ENCODE measurements at regions not wholly inside any gene's neighbourhood (a gene's known extent, or its start where the extent isn't known, plus 50 kb on each side); places are given as distances from the start of the nearest gene placed in this dataset.

GRCh38 chr1:2966449-2967328 lies 54.6 kb upstream of the ACTRT2 start:
- H3K79me2 ChIP-seq (ENCODE audit: control insufficient read depth, insufficient read depth, low read length) = no peaks in the 10 kb centered on the region
- H2AFZ ChIP-seq (ENCODE audit: insufficient read depth, low read depth, low read length, poor library complexity, severe bottlenecking) = no peak overlapping the region
- H3K4me1 Mint-ChIP-seq = no peaks in the 10 kb centered on the region
- H3K4me3 ChIP-seq (ENCODE audit: control extremely low read depth in 1 of 5, extremely low read depth in 1 of 5, insufficient read depth in 1 of 5, low read depth in 2 of 5, low read length in 4 of 5) = no peak overlapping the region
- DNase-seq = no peak
- H3K27me3 Mint-ChIP-seq = no peaks in the 10 kb centered on the region
- peaks cover 0 to 3% (median 1%) of the 10 kb centered on the region in 4 experiments for H3K27me3 ChIP-seq (replicated peaks in 1 of 4; ENCODE audit: control extremely low read depth in 1 of 4, control insufficient read depth in 3 of 4, insufficient read depth in 4 of 4, low read length in 3 of 4)
- intact Hi-C loops (cut with micrococcal nuclease) = no loop called here
- CTCF ChIA-PET = no interaction called here
- POLR2A ChIA-PET = no interaction called here
- TF ChIP-seq EZH2 (IDR thresholded peaks at IDR 0.05; ENCODE audit: borderline replicate concordance, insufficient read depth, low read depth, low read length, poor library complexity, severe bottlenecking) = no peak
- no peak for TF ChIP-seq CTCF (IDR thresholded peaks at IDR 0.05)
- WGBS (ENCODE audit: insufficient coverage) = 96% methylated on average over 17 of the region's 25 CpGs
- H3K27ac Mint-ChIP-seq = no peak overlapping the region
- no peaks in the 10 kb centered on the region for H3K9me3 Mint-ChIP-seq (ENCODE audit: insufficient read depth)
- no peak overlapping the region for H3K4me3 Mint-ChIP-seq
- H3K27ac ChIP-seq (ENCODE audit: low read length in 2 of 2) = no peak overlapping the region
- H3K9me3 ChIP-seq (ENCODE audit: control extremely low read depth in 1 of 3, control insufficient read depth in 2 of 3, insufficient read depth in 1 of 3, low read length in 2 of 3) = peaks cover 0 to 9% (median 0%) of the 10 kb centered on the region in 3 donors
- H3K4me1 ChIP-seq (ENCODE audit: control insufficient read depth in 2 of 2, insufficient read depth in 2 of 2, low read length in 2 of 2) = peaks cover 0 to 7% of the 10 kb centered on the region in 2 donors
- H3K36me3 ChIP-seq (replicated peaks in 1 of 2; ENCODE audit: control extremely low read depth in 1 of 2, control insufficient read depth in 1 of 2, extremely low read depth in 1 of 2, insufficient read depth in 2 of 2, low read length in 1 of 2) = no peaks in the 10 kb centered on the region
- H4K20me1 ChIP-seq (ENCODE audit: control insufficient read depth, insufficient read depth, low read length, poor library complexity, severe bottlenecking) = no peaks in the 10 kb centered on the region
- no peak overlapping the region for H3K9ac ChIP-seq (ENCODE audit: low read length)
- no peak for ATAC-seq (ENCODE audit: low read depth)
- H3K4me2 ChIP-seq (replicated peaks; ENCODE audit: low read depth, low read length, poor library complexity, severe bottlenecking) = no peak overlapping the region

GRCh38 chr1:2967329-2967725 lies 53.9 kb upstream of the ACTRT2 start:
- ChIA-PET POLR2A (no interaction called here), CTCF (no interaction called here)
- H2AFZ ChIP-seq (ENCODE audit: insufficient read depth, low read depth, low read length, poor library complexity, severe bottlenecking) = no peak overlapping the region
- WGBS (ENCODE audit: insufficient coverage) = 95% methylated on average over 14 of the region's 15 CpGs
- H3K27ac ChIP-seq (ENCODE audit: low read length in 2 of 2) = no peak overlapping the region
- no peak overlapping the region for H3K4me3 Mint-ChIP-seq
- TF ChIP-seq EZH2 (IDR thresholded peaks at IDR 0.05; ENCODE audit: borderline replicate concordance, insufficient read depth, low read depth, low read length, poor library complexity, severe bottlenecking) (no peak), CTCF (IDR thresholded peaks at IDR 0.05) (no peak)
- H3K9ac ChIP-seq (ENCODE audit: low read length) = no peak overlapping the region
- peaks cover 0 to 9% (median 0%) of the 10 kb centered on the region in 3 donors for H3K9me3 ChIP-seq (ENCODE audit: control extremely low read depth in 1 of 3, control insufficient read depth in 2 of 3, insufficient read depth in 1 of 3, low read length in 2 of 3)
- DNase-seq (no peak), ATAC-seq (ENCODE audit: low read depth) (no peak)
- no peak overlapping the region for H3K4me2 ChIP-seq (replicated peaks; ENCODE audit: low read depth, low read length, poor library complexity, severe bottlenecking)
- peaks cover 0 to 7% of the 10 kb centered on the region in 2 donors for H3K4me1 ChIP-seq (ENCODE audit: control insufficient read depth in 2 of 2, insufficient read depth in 2 of 2, low read length in 2 of 2)
- no peaks in the 10 kb centered on the region for H3K9me3 Mint-ChIP-seq (ENCODE audit: insufficient read depth)
- H3K27me3 Mint-ChIP-seq = no peaks in the 10 kb centered on the region
- no peak overlapping the region for H3K27ac Mint-ChIP-seq
- H3K4me1 Mint-ChIP-seq = no peaks in the 10 kb centered on the region
- H3K27me3 ChIP-seq (replicated peaks in 1 of 4; ENCODE audit: control extremely low read depth in 1 of 4, control insufficient read depth in 3 of 4, insufficient read depth in 4 of 4, low read length in 3 of 4) = peaks cover 0 to 3% (median 1%) of the 10 kb centered on the region in 4 experiments
- intact Hi-C loops (cut with micrococcal nuclease) = no loop called here
- H3K4me3 ChIP-seq (ENCODE audit: control extremely low read depth in 1 of 5, extremely low read depth in 1 of 5, insufficient read depth in 1 of 5, low read depth in 2 of 5, low read length in 4 of 5) = no peak overlapping the region
- no peaks in the 10 kb centered on the region for H3K36me3 ChIP-seq (replicated peaks in 1 of 2; ENCODE audit: control extremely low read depth in 1 of 2, control insufficient read depth in 1 of 2, extremely low read depth in 1 of 2, insufficient read depth in 2 of 2, low read length in 1 of 2)
- no peaks in the 10 kb centered on the region for H3K79me2 ChIP-seq (ENCODE audit: control insufficient read depth, insufficient read depth, low read length)
- no peaks in the 10 kb centered on the region for H4K20me1 ChIP-seq (ENCODE audit: control insufficient read depth, insufficient read depth, low read length, poor library complexity, severe bottlenecking)
